HG02885 (cell line): ENCODE measurements at regions not wholly inside any gene's neighbourhood (a gene's known extent, or its start where the extent isn't known, plus 50 kb on each side); places are given as distances from the start of the nearest gene placed in this dataset.

ENCODE experiments used
- ATAC-seq: cut with Tn5 transposase; IDR thresholded peaks from one replicate; pipeline ENCODE4 v1.9.1; 2021; ENCODE audit warnings: mild to moderate bottlenecking; ENCODE audit not compliant: unreplicated experiment, poor library complexity

DNA sequence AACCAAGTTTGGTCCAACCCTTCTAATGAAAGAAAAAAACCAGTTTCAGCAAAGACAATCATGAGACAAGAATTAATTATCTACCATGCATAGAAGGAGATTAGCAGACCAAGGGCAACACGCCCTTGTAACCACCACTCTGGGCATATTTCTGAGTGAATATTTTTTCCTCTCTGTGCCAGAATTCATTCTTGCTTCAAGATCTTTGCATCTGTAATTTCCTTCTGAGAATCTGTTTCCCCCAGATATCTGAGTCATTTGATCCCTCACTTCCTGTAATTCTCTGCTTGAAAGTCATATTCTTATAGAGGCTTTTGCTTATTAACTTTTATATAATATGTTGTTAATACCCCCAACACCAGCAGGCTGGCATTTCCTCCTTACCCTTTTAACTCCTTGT, 243.7 kb downstream of the SLC16A7 start:
- no peak for ATAC-seq

- ATAC-seq: no peak
Observed at GRCh38 chr12:59843260-59843843, 247.5 kb downstream of the SLC16A7 start.

GRCh38 chr12:59844750-59845149, 248.9 kb downstream of the SLC16A7 start:
- no peak for ATAC-seq

- no peak for ATAC-seq
Observed at GRCh38 chr12:59845293-59845692, 249.5 kb downstream of the SLC16A7 start.

DNA sequence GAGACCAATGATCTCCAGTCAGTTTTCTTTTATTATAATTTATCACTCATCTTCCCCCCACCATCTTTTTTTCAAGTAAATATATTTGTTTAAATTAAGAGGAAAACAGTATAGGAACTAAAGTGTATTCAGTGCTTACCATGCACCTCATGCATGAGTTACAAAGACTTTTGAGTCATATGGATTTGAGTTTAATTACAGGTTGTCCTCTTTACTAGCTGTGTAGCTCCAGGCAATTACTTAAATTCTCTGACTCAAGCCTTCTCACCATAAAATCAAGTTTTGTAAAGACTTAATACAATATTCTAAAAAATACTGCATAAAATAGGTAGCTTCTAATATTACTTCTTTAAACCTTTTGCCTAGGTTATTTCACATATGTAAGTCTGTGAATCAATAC, 251.3 kb downstream of the SLC16A7 start:
- ATAC-seq: no peak

DNA sequence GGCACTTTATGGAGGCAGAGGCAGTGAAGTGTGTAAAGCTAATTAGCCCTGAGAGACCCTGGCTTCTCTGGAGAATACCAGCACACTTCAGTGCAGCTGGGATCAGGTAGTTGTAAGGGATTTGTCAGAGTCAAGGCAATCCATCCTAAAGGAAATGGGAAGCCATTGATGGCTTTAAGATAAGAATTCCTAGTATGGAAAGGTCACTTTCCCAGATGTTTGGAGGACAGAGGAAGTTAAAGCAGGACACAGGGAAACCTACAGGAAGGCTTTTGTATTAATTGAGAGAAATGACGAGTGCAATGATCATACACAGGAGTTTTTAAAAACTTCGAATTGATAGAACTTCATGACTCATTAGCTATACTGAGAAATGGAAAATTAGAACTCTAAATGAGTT, 254.4 kb downstream of the SLC16A7 start:
- no peak for ATAC-seq

DNA sequence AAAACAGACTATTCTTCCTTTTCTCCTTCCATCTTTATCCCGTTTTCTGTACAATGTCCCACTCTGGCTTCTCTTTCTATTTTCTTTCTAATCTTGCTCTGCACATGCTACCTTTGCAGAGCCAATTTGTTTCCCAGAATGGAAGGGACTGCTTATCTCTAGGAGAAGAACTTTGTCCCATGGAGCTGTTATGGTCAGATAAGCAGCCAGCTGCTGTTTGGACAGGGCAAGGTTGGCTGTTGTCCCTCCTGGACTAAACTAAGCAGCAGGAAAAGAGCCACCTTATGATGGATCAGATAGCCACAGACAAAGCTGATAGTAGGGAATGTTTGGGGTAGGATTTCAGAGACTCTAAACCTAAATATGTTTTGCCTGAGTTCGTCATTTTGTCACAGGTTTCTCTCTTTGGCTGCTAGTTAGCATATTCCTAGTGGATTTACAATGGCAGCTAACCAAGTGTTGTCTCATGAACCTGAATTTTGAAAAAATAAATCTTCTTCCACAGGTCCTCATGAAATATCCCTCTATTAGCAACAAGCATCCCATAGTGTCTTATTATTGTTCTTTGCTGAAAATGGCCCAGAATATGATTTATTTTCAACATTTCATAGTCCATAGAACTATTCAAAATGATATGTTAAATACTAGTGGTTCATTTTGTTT, 262.8 kb downstream of the SLC16A7 start:
- no peak for ATAC-seq

- no peak for ATAC-seq
Observed at GRCh38 chr12:59859171-59859510, 263.3 kb downstream of the SLC16A7 start.

GRCh38 chr12:59861635-59862034, 265.8 kb downstream of the SLC16A7 start:
- no peak for ATAC-seq

GRCh38 chr12:59867055-59867454, 271.2 kb downstream of the SLC16A7 start:
- ATAC-seq: no peak

- ATAC-seq: no peak
Observed at GRCh38 chr12:59867689-59868088, 271.9 kb downstream of the SLC16A7 start.

GRCh38 chr12:59871779-59872178, 275.9 kb downstream of the SLC16A7 start:
- ATAC-seq: no peak

- no peak for ATAC-seq
Observed at GRCh38 chr12:59873136-59873535, 277.3 kb downstream of the SLC16A7 start.

- ATAC-seq: no peak
Observed at GRCh38 chr12:59874781-59875180, 279.0 kb downstream of the SLC16A7 start.

DNA sequence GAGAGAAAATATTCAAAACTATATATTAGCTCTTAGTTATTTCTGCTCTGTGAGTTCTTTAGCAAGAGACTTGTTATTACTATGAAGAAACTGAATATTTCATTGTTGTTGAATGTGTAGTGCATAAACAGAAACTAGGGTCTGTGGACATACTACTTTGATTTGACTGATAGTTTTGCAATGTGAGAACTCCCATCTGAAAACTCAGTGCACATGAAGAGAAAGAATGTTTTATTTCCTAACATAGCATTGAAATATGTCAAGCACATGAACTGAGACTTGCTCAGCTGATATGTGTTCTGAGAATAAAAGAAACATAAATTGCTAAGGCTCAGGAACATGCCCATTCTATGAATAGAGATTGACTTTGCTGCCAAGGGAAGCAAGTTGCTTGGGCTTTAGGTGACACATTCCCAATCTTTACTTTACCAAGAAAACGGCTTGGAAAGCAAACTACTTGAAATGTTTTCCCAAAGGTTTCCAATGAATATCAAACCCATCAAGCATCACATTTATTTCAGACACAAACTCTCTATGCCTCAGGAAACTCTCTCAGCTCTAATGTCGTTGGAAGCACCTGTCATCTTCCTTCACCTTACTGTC, 290.4 kb downstream of the SLC16A7 start:
- ATAC-seq: no peak

- ATAC-seq: no peak
Observed at GRCh38 chr12:59887178-59887577, 291.3 kb downstream of the SLC16A7 start.

- ATAC-seq: no peak
Observed at GRCh38 chr12:59890896-59891579, 295.2 kb downstream of the SLC16A7 start.

- ATAC-seq: no peak
Observed at GRCh38 chr12:59895166-59895775, 299.4 kb downstream of the SLC16A7 start.

DNA sequence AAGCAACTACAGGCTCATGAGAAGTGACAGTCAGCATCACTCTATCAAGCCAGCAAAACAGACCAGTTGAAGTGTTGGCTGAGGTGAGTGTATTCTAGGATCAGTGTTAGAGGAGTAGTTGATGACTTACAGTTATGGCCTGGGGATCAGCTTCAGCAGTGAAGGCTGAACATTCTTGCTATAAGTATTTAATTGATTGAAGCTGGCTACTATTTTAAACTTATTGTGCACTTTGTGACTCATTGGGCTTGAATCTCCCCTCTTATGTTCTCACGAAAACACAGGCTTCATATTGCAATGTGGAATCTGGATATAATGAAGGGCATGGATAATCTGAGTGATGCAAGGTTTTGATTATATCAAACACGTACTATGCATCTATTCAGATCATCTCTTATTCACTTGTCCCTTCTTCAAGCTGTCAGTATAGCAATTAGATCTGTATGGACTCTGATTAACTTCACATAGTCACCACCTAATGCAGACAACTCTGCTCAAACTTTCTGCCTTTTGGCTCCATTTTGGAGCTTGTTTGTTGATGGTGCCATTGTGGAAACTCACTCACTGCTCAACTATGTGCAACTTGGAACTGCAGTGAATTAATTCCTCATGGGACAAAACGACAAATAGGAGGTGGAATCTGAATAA, 309.2 kb downstream of the SLC16A7 start:
- ATAC-seq: no peak

- ATAC-seq: no peak
Observed at GRCh38 chr12:59911516-59911915, 315.7 kb downstream of the SLC16A7 start.

GRCh38 chr12:59916988-59917387, 321.2 kb downstream of the SLC16A7 start:
- ATAC-seq: no peak
